Liver (tissue), 8 donors: ENCODE measurements at regions not wholly inside any gene's neighbourhood (a gene's known extent, or its start where the extent isn't known, plus 50 kb on each side); places are given as distances from the start of the nearest gene placed in this dataset.

ENCODE experiments used
- DNase-seq: peaks from one replicate; pipeline ENCODE4 v3.0.0-alpha.2; 2017; ENCODE audit warnings: low spot score
- H3K27ac ChIP-seq, 2 donors: one replicate each; pipeline ENCODE4 v1.7.0; 2013; ENCODE audit warnings: inconsistent platforms in 2 of 2, low read length in 2 of 2, control low read depth in 1 of 2, low read depth in 1 of 2, mild to moderate bottlenecking in 1 of 2
- H3K27me3 ChIP-seq, 4 donors: one replicate each; pipeline versions ENCODE4 v1.6.1 to v1.7.0; 2013; ENCODE audit warnings: low read length in 3 of 4, inconsistent platforms in 1 of 4, mild to moderate bottlenecking in 1 of 4, moderate library complexity in 1 of 4; ENCODE audit not compliant: control insufficient read depth in 4 of 4, insufficient read depth in 4 of 4
- H3K36me3 ChIP-seq, 4 donors: one replicate each; pipeline versions ENCODE4 v1.6.1 to v1.7.0; 2013; ENCODE audit warnings: low read length in 3 of 4, mild to moderate bottlenecking in 3 of 4, low read depth in 1 of 4, moderate library complexity in 1 of 4; ENCODE audit not compliant: control insufficient read depth in 4 of 4, insufficient read depth in 3 of 4
- H3K4me1 ChIP-seq, 4 donors: one replicate each; pipeline versions ENCODE4 v1.6.1 to v1.7.0; 2013; ENCODE audit warnings: low read length in 3 of 4, mild to moderate bottlenecking in 3 of 4, moderate library complexity in 1 of 4; ENCODE audit not compliant: control insufficient read depth in 4 of 4, insufficient read depth in 4 of 4
- H3K4me3 ChIP-seq, 3 donors: one replicate each; pipeline versions ENCODE4 v1.6.1 to v1.7.0; 2013; ENCODE audit warnings: low read length in 3 of 3, control low read depth in 1 of 3, low read depth in 1 of 3, mild to moderate bottlenecking in 1 of 3
- H3K9ac ChIP-seq, 2 donors: one replicate each; pipeline ENCODE4 v1.7.0; 2013; ENCODE audit warnings: low read length in 2 of 2, mild to moderate bottlenecking in 2 of 2, moderate library complexity in 2 of 2, control low read depth in 1 of 2, low read depth in 1 of 2
- H3K9me3 ChIP-seq, 4 donors: one replicate each; pipeline versions ENCODE4 v1.6.1 to v1.7.0; 2013; ENCODE audit warnings: low read length in 3 of 4; ENCODE audit not compliant: control insufficient read depth in 4 of 4
- ATF3 ChIP-seq: IDR thresholded peaks from 2 replicates; pipeline ENCODE4 v1.6.1; 2016; ENCODE audit warnings: antibody characterized with exemption
- CTCF ChIP-seq: fragments of 150-350 bp; IDR thresholded peaks from 2 replicates; pipeline ENCODE4 v1.5.1; 2017; ENCODE audit warnings: improper control_type of control experiment, low read depth, low read length; ENCODE audit not compliant: missing input control
- EGR1 ChIP-seq, 2 donors: IDR thresholded peaks; 2 replicates each; pipeline ENCODE4 v1.6.1; 2016 to 2018; ENCODE audit warnings: antibody characterized with exemption in 2 of 2, low read depth in 2 of 2
- FOXA1 ChIP-seq: IDR thresholded peaks from 2 replicates; pipeline ENCODE4 v1.6.1; 2016; ENCODE audit warnings: antibody characterized with exemption
- FOXA2 ChIP-seq: IDR thresholded peaks from 2 replicates; pipeline ENCODE4 v1.6.1; 2016; ENCODE audit warnings: antibody characterized with exemption
- GABPA ChIP-seq, 2 donors: IDR thresholded peaks in 1 of 2; conservative IDR thresholded peaks in 1 of 2; 2 replicates each; pipeline ENCODE4 v1.6.1; 2016; ENCODE audit warnings: antibody characterized with exemption in 2 of 2, mild to moderate bottlenecking in 1 of 2, moderate library complexity in 1 of 2
- HNF4A ChIP-seq, 2 donors: conservative IDR thresholded peaks; 2 replicates each; pipeline ENCODE4 v1.6.1; 2016; ENCODE audit warnings: antibody characterized with exemption in 2 of 2, mild to moderate bottlenecking in 2 of 2
- HNF4G ChIP-seq: IDR thresholded peaks from 2 replicates; pipeline ENCODE4 v1.6.1; 2016; ENCODE audit warnings: antibody characterized with exemption
- JUND ChIP-seq, 2 donors: IDR thresholded peaks; 2 replicates each; pipeline ENCODE4 v1.6.1; 2016; ENCODE audit warnings: antibody characterized with exemption in 2 of 2
- MAX ChIP-seq: IDR thresholded peaks from 2 replicates; pipeline ENCODE4 v1.6.1; 2016; ENCODE audit warnings: antibody characterized with exemption
- NR2F2 ChIP-seq: IDR thresholded peaks from 2 replicates; pipeline ENCODE4 v1.6.1; 2016; ENCODE audit warnings: antibody characterized with exemption
- RAD21 ChIP-seq, 2 donors: IDR thresholded peaks; 2 replicates each; pipeline ENCODE4 v1.6.1; 2016; ENCODE audit warnings: antibody characterized with exemption in 2 of 2, mild to moderate bottlenecking in 2 of 2
- REST ChIP-seq: IDR thresholded peaks from 2 replicates; pipeline ENCODE4 v1.6.1; 2016; ENCODE audit warnings: antibody characterized with exemption, mild to moderate bottlenecking
- RXRA ChIP-seq, 2 donors: IDR thresholded peaks; 2 replicates each; pipeline ENCODE4 v1.6.1; 2017 to 2018; ENCODE audit warnings: antibody characterized with exemption in 2 of 2, mild to moderate bottlenecking in 1 of 2
- SP1 ChIP-seq: IDR thresholded peaks from 2 replicates; pipeline ENCODE4 v1.6.1; 2018; ENCODE audit warnings: antibody characterized with exemption, mild to moderate bottlenecking
- TAF1 ChIP-seq: conservative IDR thresholded peaks from 2 replicates; pipeline ENCODE4 v1.6.1; 2016; ENCODE audit warnings: antibody characterized with exemption, mild to moderate bottlenecking
- YY1 ChIP-seq: IDR thresholded peaks from 2 replicates; pipeline ENCODE4 v1.6.1; 2016; ENCODE audit warnings: antibody characterized with exemption, mild to moderate bottlenecking
- ZBTB33 ChIP-seq: IDR thresholded peaks from 2 replicates; pipeline ENCODE4 v1.6.1; 2016; ENCODE audit warnings: antibody characterized with exemption
- WGBS: extraction: QIAGEN DNeasy Blood & Tissue Kit; methylation state at CpG from one replicate; pipeline ENCODE4 v1.1.7; 2013; 5-methylcytosine and 5-hydroxymethylcytosine counted together
- donor health status: healthy.
- donor health status: healthy.
- donor health status: healthy.
- donor health status: healthy.
- donor health status: healthy.

GRCh38 chr13:72126424-72126823 is 259.4 kb upstream of the DACH1 start:
- H3K27me3 ChIP-seq = no peaks in the 10 kb centered on the region
- TF ChIP-seq MAX (no peak), RXRA (IDR thresholded peaks at IDR 0.05) (no peak), REST (no peak), FOXA2 (no peak), EGR1 (IDR thresholded peaks at IDR 0.05; ENCODE audit: low read depth in 2 of 2) (no peak), NR2F2 (no peak), FOXA1 (no peak), HNF4A (conservative IDR thresholded peaks at IDR 0.05) (no peak), HNF4G (no peak), RAD21 (IDR thresholded peaks at IDR 0.05) (no peak), YY1 (no peak), GABPA (IDR thresholded peaks at IDR 0.05 in 1 of 2, conservative IDR thresholded peaks at IDR 0.05 in 1 of 2) (no peak), JUND (IDR thresholded peaks at IDR 0.05) (no peak), CTCF (no peak), ATF3 (no peak), TAF1 (no peak), ZBTB33 (no peak), SP1 (no peak)
- 64% methylated on average over 2 of the region's 2 CpGs for WGBS
- H3K9me3 ChIP-seq = no peaks in the 10 kb centered on the region
- DNase-seq = no peak
- no peak overlapping the region for H3K9ac ChIP-seq
- no peak overlapping the region for H3K4me3 ChIP-seq
- no peak overlapping the region for H3K27ac ChIP-seq
- no peaks in the 10 kb centered on the region for H3K36me3 ChIP-seq
- H3K4me1 ChIP-seq = no peaks in the 10 kb centered on the region

GRCh38 chr13:72125561-72125960 is 258.6 kb upstream of the DACH1 start:
- no peak for TF ChIP-seq ATF3
- TF ChIP-seq MAX = no peak
- TF ChIP-seq RAD21 (IDR thresholded peaks at IDR 0.05) = no peak
- TF ChIP-seq JUND (IDR thresholded peaks at IDR 0.05) = no peak
- TF ChIP-seq GABPA (IDR thresholded peaks at IDR 0.05 in 1 of 2, conservative IDR thresholded peaks at IDR 0.05 in 1 of 2) = no peak
- Histone ChIP-seq H3K27ac (no peak overlapping the region), H3K36me3 (no peaks in the 10 kb centered on the region), H3K4me3 (no peak overlapping the region), H3K9me3 (no peaks in the 10 kb centered on the region), H3K4me1 (no peaks in the 10 kb centered on the region), H3K9ac (no peak overlapping the region), H3K27me3 (no peaks in the 10 kb centered on the region)
- DNase-seq = no peak
- WGBS = 78% methylated on average over 3 of the region's 3 CpGs
